ENCODE measurements at regions not wholly inside any gene's neighbourhood (a gene's known extent, or its start where the extent isn't known, plus 50 kb on each side); places are given as distances from the start of the nearest gene placed in this dataset.

GRCh38 chr10:106499448-106499847, 665.1 kb downstream of the SORCS1 start:
- no peak for TF ChIP-seq EP300 (IDR thresholded peaks at IDR 0.05)
- TF ChIP-seq, protein P1, sequence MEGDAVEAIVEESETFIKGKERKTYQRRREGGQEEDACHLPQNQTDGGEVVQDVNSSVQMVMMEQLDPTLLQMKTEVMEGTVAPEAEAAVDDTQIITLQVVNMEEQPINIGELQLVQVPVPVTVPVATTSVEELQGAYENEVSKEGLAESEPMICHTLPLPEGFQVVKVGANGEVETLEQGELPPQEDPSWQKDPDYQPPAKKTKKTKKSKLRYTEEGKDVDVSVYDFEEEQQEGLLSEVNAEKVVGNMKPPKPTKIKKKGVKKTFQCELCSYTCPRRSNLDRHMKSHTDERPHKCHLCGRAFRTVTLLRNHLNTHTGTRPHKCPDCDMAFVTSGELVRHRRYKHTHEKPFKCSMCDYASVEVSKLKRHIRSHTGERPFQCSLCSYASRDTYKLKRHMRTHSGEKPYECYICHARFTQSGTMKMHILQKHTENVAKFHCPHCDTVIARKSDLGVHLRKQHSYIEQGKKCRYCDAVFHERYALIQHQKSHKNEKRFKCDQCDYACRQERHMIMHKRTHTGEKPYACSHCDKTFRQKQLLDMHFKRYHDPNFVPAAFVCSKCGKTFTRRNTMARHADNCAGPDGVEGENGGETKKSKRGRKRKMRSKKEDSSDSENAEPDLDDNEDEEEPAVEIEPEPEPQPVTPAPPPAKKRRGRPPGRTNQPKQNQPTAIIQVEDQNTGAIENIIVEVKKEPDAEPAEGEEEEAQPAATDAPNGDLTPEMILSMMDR (IDR thresholded peaks at IDR 0.05): no peak
- TF ChIP-seq POLR2A (IDR thresholded peaks at IDR 0.05): no peak
